ENCODE measurements at regions not wholly inside any gene's neighbourhood (a gene's known extent, or its start where the extent isn't known, plus 50 kb on each side); places are given as distances from the start of the nearest gene placed in this dataset.
"Not testable (repeated sequence)": the region's sequence is repeated elsewhere in the genome, so short reads cannot be mapped to it uniquely, and the experiment has no call there.

DNA sequence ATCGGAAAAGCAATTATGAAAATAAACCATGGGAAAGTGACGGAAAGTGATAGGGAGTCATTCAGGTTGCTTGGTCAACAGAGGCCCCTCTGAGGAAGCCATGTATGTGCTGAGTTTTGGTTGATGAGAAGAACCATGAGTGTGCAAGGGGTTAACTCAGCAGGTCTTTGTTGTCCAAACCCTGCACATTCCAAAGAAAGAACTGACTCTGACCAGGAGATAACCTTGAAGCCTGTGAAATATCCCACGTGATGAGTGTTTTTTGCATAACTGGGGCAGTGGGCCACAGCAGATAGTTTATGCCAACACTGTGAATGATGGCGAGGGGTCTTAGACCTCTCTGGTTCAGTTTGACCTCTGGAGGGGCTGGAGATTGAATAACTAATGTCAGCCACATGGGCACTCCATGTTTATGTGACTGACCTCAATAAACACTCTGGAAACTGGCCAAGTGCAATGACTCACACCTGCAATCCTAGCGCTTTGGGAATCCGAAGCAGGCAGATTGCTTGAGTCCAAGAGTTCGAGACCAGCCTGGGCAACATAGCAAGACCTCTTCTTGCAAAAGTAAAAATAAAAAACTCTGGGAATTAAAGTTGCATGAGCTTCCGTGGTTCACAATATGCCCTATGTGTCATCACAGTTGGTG is 154.0 kb upstream of the FOXK1 start:
- no peak for DNase-seq

DNA sequence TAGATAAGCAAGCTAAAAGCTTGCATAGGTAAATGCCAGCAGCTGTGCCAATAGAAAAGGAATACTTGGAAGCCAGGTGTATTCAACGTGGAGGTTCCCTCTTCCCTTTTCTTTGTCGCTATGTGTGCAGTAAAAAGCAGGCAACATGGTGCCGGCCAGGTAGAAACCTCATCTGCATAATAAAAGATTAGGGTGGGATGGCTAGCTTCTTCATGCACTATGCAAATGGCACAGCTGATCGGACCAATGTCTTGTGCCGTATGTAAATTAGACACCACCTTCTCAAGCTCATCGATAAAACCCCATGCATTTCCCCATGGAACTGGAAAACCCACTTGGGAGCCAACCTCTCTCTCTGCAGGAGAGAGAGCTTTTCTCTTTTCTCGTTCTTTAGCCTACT is 150.9 kb upstream of the FOXK1 start:
- no peak for DNase-seq

- not testable (repeated sequence) for DNase-seq
Measured at GRCh38 chr7:4533339-4533738, 148.8 kb upstream of the FOXK1 start.

DNA sequence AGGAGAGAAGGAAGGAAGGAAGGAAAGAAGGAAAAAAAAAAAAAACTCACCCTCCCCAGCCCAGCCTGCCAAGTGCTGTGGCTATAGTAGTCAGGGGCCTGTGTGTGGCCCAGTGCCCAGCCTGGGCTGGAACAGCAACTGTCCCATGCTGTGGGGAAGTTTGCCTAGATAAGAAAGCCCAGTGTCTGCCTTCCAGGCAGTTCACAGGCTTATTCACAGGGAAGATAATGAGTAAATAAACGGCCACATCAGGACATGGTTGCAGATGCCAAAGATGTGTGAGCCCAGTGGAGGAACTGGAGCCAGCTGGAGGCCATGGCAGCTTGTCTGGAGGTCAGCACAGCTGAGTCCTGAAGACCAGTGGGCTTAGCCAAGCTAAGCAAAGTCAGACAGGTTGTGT is 132.4 kb upstream of the FOXK1 start:
- no peak for DNase-seq

GRCh38 chr7:4550117-4550516 is 132.0 kb upstream of the FOXK1 start:
- no peak for DNase-seq

GRCh38 chr7:4552985-4553384 is 129.1 kb upstream of the FOXK1 start:
- no peak for DNase-seq

- no peak for DNase-seq
Measured at GRCh38 chr7:4556868-4557793, 125.0 kb upstream of the FOXK1 start.

- DNase-seq = no peak
Measured at GRCh38 chr7:4561795-4562194, 120.3 kb upstream of the FOXK1 start.

DNA sequence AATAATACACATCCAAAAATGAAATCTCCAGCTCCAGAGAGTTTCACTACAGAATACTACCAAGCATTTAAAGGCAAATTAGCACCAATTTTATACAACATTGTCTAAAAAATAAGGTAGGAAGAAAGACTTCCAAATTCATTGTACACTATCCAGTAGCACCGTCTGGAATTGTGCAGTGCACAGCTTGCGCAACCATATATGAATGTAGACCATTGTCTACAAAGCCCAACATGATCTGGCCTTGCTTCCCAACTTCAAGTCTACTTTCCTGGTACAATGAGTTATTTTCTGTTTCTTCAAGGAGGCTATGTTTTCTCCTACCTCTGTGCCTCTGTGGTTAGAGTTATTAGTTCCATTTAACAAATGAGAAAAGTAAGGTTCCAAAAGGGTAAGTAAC is 115.4 kb upstream of the FOXK1 start:
- DNase-seq = no peak

DNA sequence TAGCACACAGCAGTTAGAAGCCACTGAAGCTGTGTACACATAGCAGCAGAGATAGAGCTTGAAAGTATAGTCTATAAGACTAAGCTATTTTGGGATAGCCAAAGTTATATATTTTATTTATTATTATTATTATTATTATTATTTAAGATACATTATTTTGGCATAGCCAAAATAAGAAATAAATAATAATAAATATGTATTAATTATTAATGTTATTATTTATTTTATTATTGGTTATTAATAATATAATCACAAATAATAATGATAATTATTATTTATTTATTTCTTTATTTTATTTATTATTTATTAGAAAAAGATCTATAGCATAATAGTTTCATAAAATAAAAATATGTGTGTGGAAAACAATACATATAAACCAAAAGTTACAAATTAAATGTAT is 107.2 kb upstream of the FOXK1 start:
- DNase-seq = no peak

- DNase-seq = no peak
Measured at GRCh38 chr7:4575254-4575653, 106.8 kb upstream of the FOXK1 start.

DNA sequence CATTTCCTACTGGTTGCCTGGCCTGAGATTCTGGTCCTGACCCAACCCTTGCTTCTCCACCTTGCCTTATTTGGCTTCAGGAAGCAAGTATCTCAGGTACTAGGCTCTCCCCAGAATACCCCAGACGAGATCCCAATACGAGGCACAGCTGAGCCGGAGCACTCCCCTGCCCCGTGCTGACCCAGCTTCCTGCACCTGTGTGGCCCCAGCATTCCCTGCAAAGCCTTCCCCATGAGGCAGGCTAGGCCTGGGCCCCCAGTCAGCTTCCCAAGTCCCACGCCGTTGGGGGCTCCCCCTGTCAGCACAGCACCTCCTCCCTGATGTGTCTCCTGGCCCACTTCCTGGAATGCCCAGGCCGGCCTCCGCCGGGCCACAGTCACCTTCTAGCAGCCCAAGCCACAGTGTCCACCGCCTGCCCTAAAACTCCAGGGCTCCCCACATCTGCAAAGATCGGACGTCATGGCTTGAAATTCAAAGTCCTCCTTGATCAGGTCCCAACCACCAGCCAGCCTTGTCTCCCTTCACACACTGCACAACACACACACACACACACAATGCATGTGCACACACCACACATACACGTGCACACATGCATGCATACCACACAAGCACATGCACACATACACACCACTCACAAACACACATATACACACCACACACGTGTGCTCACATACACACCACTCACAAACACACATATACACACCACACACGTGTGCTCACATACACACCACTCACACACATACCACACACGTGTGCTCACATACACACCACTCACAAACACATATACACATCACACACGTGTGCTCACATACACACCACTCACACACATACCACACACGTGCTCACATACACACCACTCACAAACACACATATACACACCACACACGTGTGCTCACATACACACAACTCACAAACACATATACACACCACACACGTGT is 78.9 kb upstream of the FOXK1 start:
- no peak for DNase-seq

GRCh38 chr7:4603843-4604231 is 78.3 kb upstream of the FOXK1 start:
- no peak for DNase-seq

DNA sequence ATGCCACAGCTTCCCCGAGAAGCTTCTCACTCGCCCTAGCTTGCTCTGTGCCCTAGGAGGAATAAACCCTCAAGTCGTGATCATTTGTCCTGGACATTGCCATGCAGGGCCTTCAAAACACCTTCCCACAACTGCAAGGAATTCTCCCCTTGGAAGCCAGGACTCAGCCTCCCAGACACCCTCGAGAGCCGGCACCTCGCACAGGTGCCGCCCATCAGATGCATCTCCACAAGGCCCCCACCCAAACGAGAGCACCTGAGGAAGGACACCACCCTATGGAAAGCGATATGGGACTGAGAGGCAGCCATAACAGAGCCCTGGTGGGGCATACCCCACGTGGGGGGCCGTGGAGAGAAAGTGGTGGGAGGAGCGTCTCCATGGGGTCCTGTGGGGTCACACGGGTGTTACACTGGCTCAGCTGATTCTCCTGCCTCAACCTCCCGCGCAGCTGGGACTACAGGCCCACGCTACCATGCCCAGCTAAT is 77.6 kb upstream of the FOXK1 start:
- DNase-seq = no peak

DNA sequence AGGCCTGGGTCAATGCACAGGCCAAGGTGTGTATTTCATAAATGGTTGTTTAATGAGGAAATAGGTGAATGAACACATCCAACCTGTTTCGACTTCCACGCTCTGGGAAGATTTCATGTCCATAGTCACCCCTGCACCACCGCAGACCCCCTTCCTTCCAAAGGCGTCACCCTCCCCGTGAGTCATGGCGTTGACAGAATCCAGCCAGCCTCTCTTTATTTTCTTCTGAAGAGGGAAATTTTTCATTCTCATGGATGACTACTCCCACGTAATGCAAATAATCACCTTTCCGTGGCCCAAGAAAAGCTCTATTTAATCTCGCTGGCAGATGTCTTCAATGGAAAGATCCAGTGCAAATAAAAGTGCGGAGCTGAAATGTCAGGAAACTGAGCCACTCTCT is 75.3 kb upstream of the FOXK1 start:
- DNase-seq = no peak

- no peak for DNase-seq
Measured at GRCh38 chr7:4607311-4607729, 74.8 kb upstream of the FOXK1 start.

DNA sequence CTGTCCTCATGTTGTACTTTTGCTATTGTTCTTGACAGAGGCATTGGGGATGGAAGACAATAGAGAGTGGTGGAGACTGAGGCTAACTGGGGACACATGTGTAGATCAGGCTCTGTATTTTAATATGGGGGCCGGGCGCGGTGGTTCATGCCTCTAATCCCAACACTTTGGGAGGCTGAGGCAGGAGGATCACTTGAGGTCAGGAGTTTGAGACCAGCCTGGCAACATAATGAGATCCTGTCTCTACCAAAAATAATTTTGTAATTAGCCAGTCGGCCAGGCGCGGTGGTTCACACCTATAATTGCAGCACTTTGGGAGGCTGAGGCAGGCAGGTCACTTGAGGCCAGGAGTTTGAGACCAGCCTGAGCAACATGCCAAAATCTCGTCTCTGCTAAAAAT is 72.5 kb upstream of the FOXK1 start:
- not testable (repeated sequence) for DNase-seq

DNA sequence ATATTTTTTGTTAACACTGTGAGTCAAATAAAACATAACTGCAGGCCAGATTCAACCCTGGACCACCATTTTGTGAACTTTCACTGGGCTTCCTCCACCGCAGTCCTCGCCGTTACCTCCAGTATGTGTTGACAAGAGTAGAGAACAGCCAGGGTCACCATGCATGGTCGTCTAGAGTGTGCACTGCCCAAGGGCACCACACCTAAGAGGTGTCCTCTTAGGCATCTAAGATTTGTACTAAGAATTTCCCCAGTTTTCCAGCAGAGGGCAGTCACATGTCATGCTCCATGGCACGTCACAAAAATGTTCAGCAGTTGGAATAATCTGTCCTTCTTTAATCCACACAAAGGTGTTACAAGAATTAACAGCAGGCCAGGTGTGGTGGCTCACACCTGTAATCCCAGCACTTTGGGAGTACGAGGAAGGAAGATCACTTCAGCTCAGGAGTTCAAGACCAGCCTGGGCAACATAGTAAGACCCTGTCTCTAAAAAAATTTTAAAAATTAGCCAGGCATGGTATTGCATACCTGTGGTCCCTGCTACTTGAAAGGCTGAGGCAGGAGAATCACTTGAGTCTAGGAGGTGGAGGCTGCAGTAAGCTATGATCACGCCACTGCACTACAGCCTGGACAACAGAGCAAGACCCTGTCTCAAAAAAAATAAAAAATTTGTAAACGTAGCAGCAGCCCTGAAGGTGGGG is 71.2 kb upstream of the FOXK1 start:
- peak; percentile 56 for DNase-seq

GRCh38 chr7:4612237-4612636 is 69.9 kb upstream of the FOXK1 start:
- no peak for DNase-seq

DNA sequence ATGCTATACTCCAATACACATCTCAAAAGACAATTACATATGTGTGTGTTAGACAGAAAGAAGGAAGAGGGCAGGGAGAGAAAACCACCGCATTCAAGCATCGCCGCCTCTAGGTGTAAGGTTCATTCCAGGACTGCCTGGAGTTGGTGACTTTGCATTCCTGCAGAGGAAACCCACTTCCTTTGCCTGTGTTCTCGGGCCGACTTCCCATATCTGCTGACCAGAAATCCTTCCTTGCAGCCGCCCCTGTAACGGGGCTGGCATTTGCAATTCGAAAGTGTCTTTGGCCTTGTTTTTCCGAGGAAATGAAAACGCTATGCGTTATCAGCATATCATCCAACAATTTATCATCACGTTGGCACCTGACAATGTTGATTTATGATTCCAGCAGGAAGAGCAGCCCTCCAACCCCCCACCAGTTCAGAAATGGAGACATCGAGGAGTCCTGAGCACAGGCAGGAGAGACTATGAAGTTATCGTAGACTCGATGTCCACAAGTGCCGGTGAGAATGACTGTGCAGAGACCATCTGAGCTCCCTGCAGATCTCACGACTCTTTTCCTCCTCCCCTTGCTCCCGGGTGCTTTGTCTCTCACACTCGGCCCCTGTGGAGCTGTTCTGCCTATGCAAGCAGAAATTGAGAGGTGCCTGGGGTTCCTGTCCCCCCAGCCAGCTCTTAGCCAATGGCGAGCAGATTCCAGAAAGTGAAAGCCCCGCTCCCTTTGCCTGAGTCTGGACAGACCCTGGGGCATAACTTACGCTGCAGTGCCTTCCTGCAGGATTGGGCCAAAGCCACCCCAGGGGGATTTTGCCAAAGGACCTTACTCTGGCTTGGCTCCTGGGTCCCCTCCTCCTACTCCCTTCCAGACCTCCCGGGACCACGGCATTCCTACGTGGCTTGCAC is 68.9 kb upstream of the FOXK1 start:
- no peak for DNase-seq

DNA sequence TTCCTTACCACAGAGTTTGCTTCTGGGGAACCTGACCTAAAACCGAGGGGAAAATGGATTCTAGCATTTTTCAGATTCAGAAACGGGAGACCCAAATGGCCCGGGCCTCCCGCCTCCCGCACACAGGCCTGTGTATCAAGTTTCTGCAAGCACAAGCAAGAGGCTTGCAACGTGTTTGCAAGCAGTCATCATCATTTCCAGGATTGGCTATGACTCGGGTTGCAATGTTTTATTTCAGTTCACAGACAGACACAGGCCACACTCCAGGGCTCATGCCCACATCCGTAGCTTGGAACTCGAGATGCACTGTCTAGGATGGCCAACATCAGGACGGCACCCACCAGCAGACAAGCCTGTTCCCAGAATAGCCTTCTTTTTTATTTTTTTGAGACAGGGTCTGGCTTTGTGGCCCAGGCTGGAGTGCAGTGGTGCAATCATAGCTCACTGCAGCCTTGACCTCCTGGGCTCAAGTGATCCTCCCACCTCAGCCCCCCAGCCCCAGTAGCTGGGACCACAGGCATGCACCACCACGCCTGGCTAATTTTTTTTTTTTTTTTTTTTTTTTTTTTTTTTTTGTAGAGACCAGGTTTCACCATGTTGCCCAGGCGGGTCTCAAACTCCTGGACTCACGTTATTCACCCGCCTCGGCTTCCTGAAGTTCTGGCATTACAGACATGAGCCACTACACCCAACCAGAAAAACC is 68.1 kb upstream of the FOXK1 start:
- DNase-seq = no peak

Data from activated T-cell treated with anti-CD3 and anti-CD28 coated beads, Interleukin-2, amount 50 U/mL, for 1 hour (primary cell).